Neural progenitor cell (in vitro differentiated cells): ENCODE measurements at regions not wholly inside any gene's neighbourhood (a gene's known extent, or its start where the extent isn't known, plus 50 kb on each side); places are given as distances from the start of the nearest gene placed in this dataset.

Source experiments
- DNase-seq: peaks from one replicate; pipeline ENCODE4 v3.0.0-alpha.2; 2016; ENCODE audit warnings: low spot score
- H2AFZ ChIP-seq: fragments of 200-600 bp; sonication (generic); replicated peaks from 2 replicates; pipeline ENCODE4 v1.6.1; 2016; ENCODE audit warnings: antibody characterized with exemption
- H3F3A ChIP-seq: fragments of 200-600 bp; sonication (generic); 2 replicates; pipeline ENCODE4 v1.6.1; 2016; ENCODE audit warnings: antibody characterized with exemption, low read depth
- H3K27ac ChIP-seq: fragments of 200-600 bp; sonication (generic); 2 replicates; pipeline ENCODE4 v1.5.1; 2016; ENCODE audit warnings: mild to moderate bottlenecking
- H3K27me3 ChIP-seq: fragments of 200-600 bp; sonication (generic); 2 replicates; pipeline ENCODE4 v1.6.1; 2016; ENCODE audit warnings: mild to moderate bottlenecking, moderate library complexity
- H3K36me3 ChIP-seq: fragments of 200-600 bp; sonication (generic); 2 replicates; pipeline ENCODE4 v1.5.1; 2016
- H3K4me1 ChIP-seq: fragments of 200-600 bp; sonication (generic); 2 replicates; pipeline ENCODE4 v1.6.1; 2016; ENCODE audit warnings: mixed run types
- H3K4me2 ChIP-seq: fragments of 200-600 bp; sonication (generic); 2 replicates; pipeline ENCODE4 v1.6.1; 2016
- H3K4me3 ChIP-seq: fragments of 200-600 bp; sonication (generic); 2 replicates; pipeline ENCODE4 v1.5.1; 2016
- H3K79me2 ChIP-seq: fragments of 200-600 bp; sonication (generic); 2 replicates; pipeline ENCODE4 v1.6.1; 2016; ENCODE audit warnings: low read depth
- H3K9ac ChIP-seq: fragments of 200-600 bp; sonication (generic); 2 replicates; pipeline ENCODE4 v1.6.1; 2016
- H3K9me3 ChIP-seq: fragments of 200-600 bp; sonication (generic); 2 replicates; pipeline ENCODE4 v1.5.1; 2016; ENCODE audit warnings: low read depth
- H4K20me1 ChIP-seq: fragments of 200-600 bp; sonication (generic); 2 replicates; pipeline ENCODE4 v1.6.1; 2016; ENCODE audit warnings: low read depth
- H3K27ac Mint-ChIP-seq: 3 replicates; pipeline ENCODE4 v1.8.0; 2021; ENCODE audit warnings: mixed read lengths
- H3K27me3 Mint-ChIP-seq: 2 replicates; pipeline ENCODE4 v1.8.0; 2022; ENCODE audit warnings: low read depth, mild to moderate bottlenecking, inconsistent platforms, moderate library complexity, mixed read lengths; ENCODE audit not compliant: insufficient read depth
- H3K36me3 Mint-ChIP-seq: 3 replicates; pipeline ENCODE4 v1.8.0; 2021; ENCODE audit warnings: mixed read lengths
- H3K4me1 Mint-ChIP-seq: 3 replicates; pipeline ENCODE4 v1.8.0; 2021; ENCODE audit warnings: mixed read lengths
- H3K4me3 Mint-ChIP-seq: 3 replicates; pipeline ENCODE4 v1.8.0; 2021; ENCODE audit warnings: mild to moderate bottlenecking, moderate library complexity, mixed read lengths
- H3K9me3 Mint-ChIP-seq: 3 replicates; pipeline ENCODE4 v1.8.0; 2020; ENCODE audit warnings: mixed read lengths
- CTCF ChIP-seq: fragments of 200-600 bp; sonication (generic); IDR thresholded peaks from 2 replicates; pipeline ENCODE4 v1.5.1; 2017; ENCODE audit warnings: antibody characterized with exemption, mild to moderate bottlenecking
- EZH2 ChIP-seq: fragments of 200-600 bp; sonication (generic); IDR thresholded peaks from 2 replicates; pipeline ENCODE4 v1.6.1; 2017; ENCODE audit warnings: antibody characterized with exemption, mild to moderate bottlenecking, moderate library complexity
- EZH2phosphoT487 ChIP-seq: fragments of 200-600 bp; sonication (generic); IDR thresholded peaks from 2 replicates; pipeline ENCODE4 v1.6.1; 2017; ENCODE audit warnings: antibody characterized with exemption

DNA sequence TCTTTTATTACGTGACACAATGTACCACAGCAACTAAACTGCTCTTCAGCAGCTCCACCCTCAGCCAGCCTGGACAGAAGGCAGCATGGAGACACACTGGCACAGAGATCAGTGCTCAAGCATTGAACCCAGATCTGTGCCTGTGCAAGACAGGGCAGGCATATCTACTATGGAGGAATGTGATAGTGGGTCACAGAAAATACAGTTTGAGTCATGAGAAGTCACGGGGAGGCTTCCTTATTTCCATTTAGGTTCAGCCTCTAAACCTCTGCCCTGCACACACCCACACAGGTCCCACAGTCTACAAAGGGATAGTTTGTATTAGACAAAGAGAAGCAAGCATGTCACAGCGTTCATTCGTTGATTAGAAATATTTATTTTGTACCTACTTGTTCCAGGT, 187.4 kb upstream of the AGR3 start:
- no peak overlapping the region for H2AFZ ChIP-seq
- H3F3A ChIP-seq: no peaks in the 10 kb centered on the region
- no peaks in the 10 kb centered on the region for H3K36me3 ChIP-seq

GRCh38 chr7:17070231-17070708, 188.5 kb upstream of the AGR3 start:
- H3K79me2 ChIP-seq: no peaks in the 10 kb centered on the region
- H3K27me3 ChIP-seq: no peaks in the 10 kb centered on the region
- no peak overlapping the region for H3K9ac ChIP-seq
- H2AFZ ChIP-seq: no peak overlapping the region
- H3K4me3 ChIP-seq: no peak overlapping the region
- no peak for DNase-seq
- no peaks in the 10 kb centered on the region for H3K36me3 ChIP-seq
- Mint-ChIP-seq H3K4me3 (no peak overlapping the region), H3K27ac (no peak overlapping the region), H3K4me1 (no peaks in the 10 kb centered on the region), H3K9me3 (peaks cover 7% of the 10 kb centered on the region), H3K36me3 (no peaks in the 10 kb centered on the region), H3K27me3 (peaks cover 2% of the 10 kb centered on the region)
- H4K20me1 ChIP-seq: no peaks in the 10 kb centered on the region
- H3K4me2 ChIP-seq: no peak overlapping the region
- no peaks in the 10 kb centered on the region for H3K9me3 ChIP-seq
- TF ChIP-seq CTCF (no peak), EZH2phosphoT487 (no peak), EZH2 (no peak)
- no peak overlapping the region for H3K27ac ChIP-seq
- H3F3A ChIP-seq: no peaks in the 10 kb centered on the region
- H3K4me1 ChIP-seq: no peaks in the 10 kb centered on the region

More for the DNA sequence above, 187.4 kb upstream of the AGR3 start:
- peaks cover 2% of the 10 kb centered on the region for H3K27me3 Mint-ChIP-seq
- Histone ChIP-seq H4K20me1 (no peaks in the 10 kb centered on the region), H3K4me1 (no peaks in the 10 kb centered on the region), H3K4me3 (no peak overlapping the region), H3K27ac (no peak overlapping the region), H3K79me2 (no peaks in the 10 kb centered on the region), H3K9ac (no peak overlapping the region), H3K4me2 (no peak overlapping the region), H3K27me3 (no peaks in the 10 kb centered on the region), H3K9me3 (no peaks in the 10 kb centered on the region)
- H3K9me3 Mint-ChIP-seq: peaks cover 7% of the 10 kb centered on the region
- TF ChIP-seq CTCF (no peak), EZH2phosphoT487 (no peak)
- no peak overlapping the region for H3K27ac Mint-ChIP-seq
- DNase-seq: no peak
- H3K4me3 Mint-ChIP-seq: no peak overlapping the region
- H3K4me1 Mint-ChIP-seq: no peaks in the 10 kb centered on the region
- no peaks in the 10 kb centered on the region for H3K36me3 Mint-ChIP-seq

DNA sequence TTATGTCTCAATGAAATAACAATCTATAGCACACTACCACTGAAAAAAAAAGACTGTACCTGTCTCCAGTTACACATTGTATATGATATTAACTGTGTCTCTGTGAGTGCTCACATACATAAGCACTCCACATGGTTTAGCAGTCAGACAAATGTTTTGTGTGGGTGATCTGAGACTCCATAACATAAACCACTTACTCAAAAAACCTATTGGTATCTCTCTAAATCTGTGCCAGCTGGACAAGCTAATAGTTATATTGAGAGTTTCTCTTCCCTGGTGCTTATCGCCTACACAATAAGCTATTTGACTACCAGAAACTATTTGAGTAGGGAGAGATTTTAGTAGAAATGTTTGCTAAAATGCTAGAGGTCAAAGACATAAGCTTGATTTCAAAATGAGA, 190.1 kb upstream of the AGR3 start:
- Mint-ChIP-seq H3K4me3 (no peak overlapping the region), H3K36me3 (no peaks in the 10 kb centered on the region), H3K27ac (no peak overlapping the region), H3K9me3 (peaks cover 3% of the 10 kb centered on the region), H3K4me1 (no peaks in the 10 kb centered on the region), H3K27me3 (no peaks in the 10 kb centered on the region)
- Histone ChIP-seq H2AFZ (no peak overlapping the region), H3K9me3 (no peaks in the 10 kb centered on the region), H3K4me3 (no peak overlapping the region), H3K4me2 (no peak overlapping the region), H3K36me3 (no peaks in the 10 kb centered on the region), H3K79me2 (no peaks in the 10 kb centered on the region), H3K4me1 (no peaks in the 10 kb centered on the region), H3F3A (no peaks in the 10 kb centered on the region), H4K20me1 (no peaks in the 10 kb centered on the region), H3K27ac (no peak overlapping the region), H3K9ac (no peak overlapping the region), H3K27me3 (no peaks in the 10 kb centered on the region)
- DNase-seq: no peak
- TF ChIP-seq EZH2 (no peak), EZH2phosphoT487 (no peak)

DNA sequence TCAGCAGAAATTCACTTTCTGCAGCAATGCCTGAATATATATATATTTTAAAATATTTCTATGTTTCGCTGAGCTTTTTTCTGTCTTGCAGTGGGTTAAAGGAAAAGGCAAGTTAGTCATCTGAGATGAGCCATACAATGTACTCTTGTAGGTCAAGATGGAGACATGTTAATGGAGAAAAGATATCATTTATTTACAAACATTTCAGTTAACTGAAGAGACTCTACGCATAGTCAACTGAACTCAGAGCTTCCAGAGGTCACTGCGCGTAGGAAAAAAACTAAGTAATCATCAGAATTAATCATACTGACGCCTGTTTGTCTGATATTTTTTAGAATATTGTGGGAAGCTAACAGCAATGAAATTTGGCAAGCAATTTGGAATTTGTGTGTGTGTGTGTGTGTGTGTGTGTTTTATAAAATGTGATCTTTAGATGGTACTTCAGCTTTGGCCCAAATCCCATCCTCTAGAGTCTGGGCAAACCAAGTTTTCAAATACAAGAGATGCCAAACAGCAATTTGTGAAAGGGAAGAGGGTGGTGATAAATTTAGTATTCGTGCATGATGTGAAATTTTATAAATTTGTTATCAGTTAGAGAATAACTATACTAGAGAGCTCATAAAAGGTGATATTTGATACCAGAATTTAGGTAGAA, 193.9 kb upstream of the AGR3 start:
- H2AFZ ChIP-seq: no peak overlapping the region
- no peaks in the 10 kb centered on the region for H3K27me3 ChIP-seq
- H3K4me3 Mint-ChIP-seq: no peak overlapping the region
- H3K9me3 Mint-ChIP-seq: no peaks in the 10 kb centered on the region
- H3K4me3 ChIP-seq: no peak overlapping the region
- no peaks in the 10 kb centered on the region for H3K79me2 ChIP-seq
- no peaks in the 10 kb centered on the region for H3K36me3 ChIP-seq
- H3K4me2 ChIP-seq: no peak overlapping the region
- no peaks in the 10 kb centered on the region for H3K9me3 ChIP-seq
- no peak for DNase-seq
- H3K27ac Mint-ChIP-seq: no peak overlapping the region
- TF ChIP-seq CTCF (no peak), EZH2 (no peak), EZH2phosphoT487 (no peak)
- H3K4me1 Mint-ChIP-seq: no peaks in the 10 kb centered on the region
- H3F3A ChIP-seq: no peaks in the 10 kb centered on the region
- no peaks in the 10 kb centered on the region for H4K20me1 ChIP-seq
- H3K9ac ChIP-seq: no peak overlapping the region
- no peaks in the 10 kb centered on the region for H3K36me3 Mint-ChIP-seq
- no peak overlapping the region for H3K27ac ChIP-seq
- no peaks in the 10 kb centered on the region for H3K4me1 ChIP-seq
- no peaks in the 10 kb centered on the region for H3K27me3 Mint-ChIP-seq
